CD4-positive, alpha-beta T cell (primary cell): ENCODE measurements at regions not wholly inside any gene's neighbourhood (a gene's known extent, or its start where the extent isn't known, plus 50 kb on each side); places are given as distances from the start of the nearest gene placed in this dataset.

Experiments used
- ATAC-seq: fragments of 200-7000 bp; cut with Tn5 transposase; one replicate; pipeline ENCODE4 v1.10.0; 2022; ENCODE audit warnings: mild to moderate bottlenecking; ENCODE audit not compliant: poor library complexity
- CTCF ChIA-PET: fragments of 350-600 bp; sonication (Branson Sonifier 250); formaldehyde crosslinking; loops from one replicate; lab custom pipeline; 2021; ENCODE audit warnings: antibody characterized with exemption, inconsistent platforms; lab: Charles Lee
- POLR2A ChIA-PET: fragments of 350-600 bp; sonication (Branson Sonifier 250); formaldehyde crosslinking; loops from one replicate; lab custom pipeline; 2021; ENCODE audit warnings: antibody characterized with exemption, inconsistent platforms; lab: Charles Lee
- DNase-seq, 14 experiments: peaks; one replicate each; pipeline ENCODE4 v3.0.0-alpha.2; 2013 to 2020; ENCODE audit warnings: mixed read lengths in 2 of 14
- H3K27ac ChIP-seq, 2 donors: one replicate each; pipeline versions ENCODE4 v1.5.1 to v1.7.0; 2013; ENCODE audit warnings: low read length in 2 of 2, low read depth in 1 of 2, mild to moderate bottlenecking in 1 of 2
- H3K27me3 ChIP-seq, 2 experiments: 1 replicate in 1 of 2; 2 replicates in 1 of 2; pipeline versions ENCODE4 v1.6.1 to v1.7.0; 2013; ENCODE audit warnings: low read length in 2 of 2, control low read depth in 1 of 2, mild to moderate bottlenecking in 1 of 2, moderate library complexity in 1 of 2; ENCODE audit not compliant: insufficient read depth in 2 of 2, control insufficient read depth in 1 of 2
- H3K36me3 ChIP-seq: one replicate; pipeline ENCODE4 v1.6.1; 2013; ENCODE audit warnings: low read length, control low read depth; ENCODE audit not compliant: insufficient read depth
- H3K4me1 ChIP-seq: one replicate; pipeline ENCODE4 v1.6.1; 2013; ENCODE audit warnings: low read length, control low read depth; ENCODE audit not compliant: insufficient read depth
- H3K4me3 ChIP-seq: one replicate; pipeline ENCODE4 v1.5.1; 2013; ENCODE audit warnings: mild to moderate bottlenecking, low read length, moderate library complexity
- H3K9me3 ChIP-seq, 2 experiments: 1 replicate in 1 of 2; 2 replicates in 1 of 2; pipeline versions ENCODE4 v1.6.1 to v1.7.0; 2013; ENCODE audit warnings: low read length in 2 of 2, mild to moderate bottlenecking in 2 of 2, control low read depth in 1 of 2, moderate library complexity in 1 of 2; ENCODE audit not compliant: control insufficient read depth in 1 of 2, insufficient read depth in 1 of 2
- H3K27ac Mint-ChIP-seq: one replicate; pipeline ENCODE4 v1.8.0; 2020; ENCODE audit warnings: mixed read lengths
- H3K27me3 Mint-ChIP-seq: one replicate; pipeline ENCODE4 v1.8.0; 2021; ENCODE audit warnings: mixed read lengths
- H3K36me3 Mint-ChIP-seq: one replicate; pipeline ENCODE4 v1.8.0; 2021; ENCODE audit warnings: low read depth, mixed read lengths
- H3K4me1 Mint-ChIP-seq: one replicate; pipeline ENCODE4 v1.8.0; 2021; ENCODE audit warnings: low read depth, mixed read lengths
- H3K4me3 Mint-ChIP-seq: one replicate; pipeline ENCODE4 v1.8.0; 2020; ENCODE audit warnings: mild to moderate bottlenecking, mixed read lengths
- H3K9me3 Mint-ChIP-seq: one replicate; pipeline ENCODE4 v1.8.0; 2020; ENCODE audit warnings: mixed read lengths
- intact Hi-C, 2 experiments: fragments of 100-400 bp; cut with DNase I in 1 of 2; cut with micrococcal nuclease in 1 of 2; formaldehyde crosslinking; loops; one replicate each; pipeline versions ENCODE4 v1.15.1 to v1.9.0; 2023 to 2025; cut with DNase I, micrococcal nuclease
- TF ChIP-seq, protein P1 (sequence below): fragments of 200-600 bp; IDR thresholded peaks from one replicate; pipeline ENCODE4 v1.8.0; 2022; ENCODE audit warnings: antibody characterized with exemption, mild to moderate bottlenecking

DNA sequence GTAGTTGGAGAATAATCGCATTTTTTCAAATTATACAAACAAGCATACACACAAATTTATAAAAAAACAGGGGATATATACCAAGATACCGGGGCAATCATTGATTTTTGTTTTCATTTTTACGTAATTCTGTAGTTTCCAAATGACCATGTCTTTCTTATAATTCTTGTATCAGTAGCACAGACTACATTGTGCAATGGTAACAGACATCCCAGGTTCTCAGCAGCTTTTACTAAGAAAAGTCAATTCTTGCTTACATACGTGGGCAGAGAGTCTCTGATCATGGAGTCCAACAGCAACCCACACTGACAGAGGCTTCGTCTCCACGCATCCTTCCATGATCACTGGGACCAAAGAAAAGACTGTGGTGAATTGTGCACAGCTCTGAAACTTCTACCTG lies 441.3 kb downstream of the TBL1XR1 start:
- no peak overlapping the region for H3K4me3 Mint-ChIP-seq
- Histone ChIP-seq H3K27me3 (no peaks in the 10 kb centered on the region), H3K4me3 (no peak overlapping the region), H3K4me1 (no peaks in the 10 kb centered on the region), H3K9me3 (no peaks in the 10 kb centered on the region), H3K27ac (no peak overlapping the region), H3K36me3 (no peaks in the 10 kb centered on the region)
- ChIA-PET POLR2A (interaction anchor here (0.7 kb wide), 1 partner anchor 429 kb away, joined by 3 read pairs; no protein-coding TSS in a partner anchor), CTCF (no interaction called here)
- H3K27ac Mint-ChIP-seq: no peak overlapping the region
- H3K27me3 Mint-ChIP-seq: no peaks in the 10 kb centered on the region
- H3K36me3 Mint-ChIP-seq: no peaks in the 10 kb centered on the region
- TF ChIP-seq, protein P1, sequence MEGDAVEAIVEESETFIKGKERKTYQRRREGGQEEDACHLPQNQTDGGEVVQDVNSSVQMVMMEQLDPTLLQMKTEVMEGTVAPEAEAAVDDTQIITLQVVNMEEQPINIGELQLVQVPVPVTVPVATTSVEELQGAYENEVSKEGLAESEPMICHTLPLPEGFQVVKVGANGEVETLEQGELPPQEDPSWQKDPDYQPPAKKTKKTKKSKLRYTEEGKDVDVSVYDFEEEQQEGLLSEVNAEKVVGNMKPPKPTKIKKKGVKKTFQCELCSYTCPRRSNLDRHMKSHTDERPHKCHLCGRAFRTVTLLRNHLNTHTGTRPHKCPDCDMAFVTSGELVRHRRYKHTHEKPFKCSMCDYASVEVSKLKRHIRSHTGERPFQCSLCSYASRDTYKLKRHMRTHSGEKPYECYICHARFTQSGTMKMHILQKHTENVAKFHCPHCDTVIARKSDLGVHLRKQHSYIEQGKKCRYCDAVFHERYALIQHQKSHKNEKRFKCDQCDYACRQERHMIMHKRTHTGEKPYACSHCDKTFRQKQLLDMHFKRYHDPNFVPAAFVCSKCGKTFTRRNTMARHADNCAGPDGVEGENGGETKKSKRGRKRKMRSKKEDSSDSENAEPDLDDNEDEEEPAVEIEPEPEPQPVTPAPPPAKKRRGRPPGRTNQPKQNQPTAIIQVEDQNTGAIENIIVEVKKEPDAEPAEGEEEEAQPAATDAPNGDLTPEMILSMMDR: no peak
- ATAC-seq (no peak), DNase-seq (no peak)
- intact Hi-C loops: no loop called here
- H3K9me3 Mint-ChIP-seq: no peaks in the 10 kb centered on the region
- no peaks in the 10 kb centered on the region for H3K4me1 Mint-ChIP-seq

DNA sequence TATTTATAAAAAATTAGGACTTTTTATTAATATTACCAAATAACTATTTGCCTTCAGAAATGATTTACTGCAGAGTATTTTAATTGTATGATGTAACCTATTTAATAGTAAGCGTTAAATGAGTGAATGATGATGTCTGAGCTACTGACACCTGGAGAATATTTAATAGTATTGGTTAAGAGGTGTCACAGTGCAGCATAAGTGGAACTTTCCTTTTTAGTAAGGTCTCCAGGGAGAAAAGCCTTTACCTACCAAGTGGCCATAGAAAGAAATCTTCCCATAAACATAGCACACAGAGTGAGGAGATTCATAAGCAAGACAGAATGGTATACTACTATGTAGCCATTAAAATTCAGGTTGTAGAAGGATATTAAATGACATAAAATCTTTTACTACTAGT lies 441.7 kb downstream of the TBL1XR1 start:
- ChIA-PET POLR2A (interaction anchor here (0.7 kb wide), 1 partner anchor 429 kb away, joined by 3 read pairs; no protein-coding TSS in a partner anchor), CTCF (no interaction called here)
- Mint-ChIP-seq H3K36me3 (no peaks in the 10 kb centered on the region), H3K4me1 (no peaks in the 10 kb centered on the region), H3K27ac (no peak overlapping the region), H3K27me3 (no peaks in the 10 kb centered on the region), H3K4me3 (no peak overlapping the region), H3K9me3 (no peaks in the 10 kb centered on the region)
- TF ChIP-seq, protein P1: no peak
- Histone ChIP-seq H3K9me3 (no peaks in the 10 kb centered on the region), H3K36me3 (no peaks in the 10 kb centered on the region), H3K27me3 (no peaks in the 10 kb centered on the region), H3K4me3 (no peak overlapping the region), H3K4me1 (no peaks in the 10 kb centered on the region), H3K27ac (no peak overlapping the region)
- ATAC-seq (no peak), DNase-seq (no peak)
- intact Hi-C loops: no loop called here

DNA sequence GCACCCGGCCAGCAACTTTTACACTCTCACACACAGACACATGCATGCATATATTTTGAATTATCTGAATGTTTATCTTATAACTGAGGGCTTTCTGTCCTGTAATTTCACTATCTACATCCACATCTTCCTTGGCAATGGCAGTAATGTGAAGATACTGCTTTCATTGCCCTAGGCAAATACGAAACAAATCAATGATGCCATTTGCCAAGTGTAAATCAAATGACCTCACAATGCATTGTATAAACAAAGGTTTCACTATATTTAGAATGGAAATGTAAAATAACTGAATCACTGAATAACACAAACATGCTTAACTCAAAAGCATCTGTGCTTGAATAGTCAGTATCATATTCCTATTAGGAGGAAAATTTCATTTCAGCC lies 455.6 kb downstream of the TBL1XR1 start:
- Mint-ChIP-seq H3K27ac (no peak overlapping the region), H3K4me1 (no peaks in the 10 kb centered on the region), H3K27me3 (no peaks in the 10 kb centered on the region), H3K36me3 (no peaks in the 10 kb centered on the region), H3K4me3 (no peak overlapping the region), H3K9me3 (no peaks in the 10 kb centered on the region)
- POLR2A ChIA-PET: no interaction called here
- no peak overlapping the region for H3K27ac ChIP-seq
- no peak overlapping the region for H3K4me3 ChIP-seq
- no peaks in the 10 kb centered on the region for H3K27me3 ChIP-seq
- TF ChIP-seq, protein P1: no peak
- intact Hi-C loops: no loop called here
- DNase-seq: no peak
- H3K4me1 ChIP-seq: no peaks in the 10 kb centered on the region
- no peaks in the 10 kb centered on the region for H3K9me3 ChIP-seq
- CTCF ChIA-PET: no interaction called here
- H3K36me3 ChIP-seq: no peaks in the 10 kb centered on the region
- no peak for ATAC-seq
